GM23338 (cell line): ENCODE measurements at regions not wholly inside any gene's neighbourhood (a gene's known extent, or its start where the extent isn't known, plus 50 kb on each side); places are given as distances from the start of the nearest gene placed in this dataset.

ENCODE experiments used
- ATAC-seq: fragments of 200-7000 bp; cut with Tn5 transposase; 3 replicates; pipeline ENCODE4 v1.9.1; 2020
- DNase-seq: peaks from one replicate; pipeline ENCODE4 v3.0.0-alpha.2; 2015; ENCODE audit warnings: low spot score
- H2AFZ ChIP-seq: fragments of 200-600 bp; sonication (generic); 2 replicates; pipeline ENCODE4 v1.8.0; 2016; ENCODE audit warnings: antibody characterized with exemption, mild to moderate bottlenecking, moderate library complexity
- H3F3A ChIP-seq: fragments of 200-600 bp; sonication (generic); replicated peaks from 2 replicates; pipeline ENCODE4 v1.8.0; 2017; ENCODE audit warnings: antibody characterized with exemption, mixed run types, low read depth
- H3K27ac ChIP-seq: fragments of 200-600 bp; sonication (generic); 2 replicates; pipeline ENCODE4 v1.6.1; 2016; ENCODE audit warnings: low read depth
- H3K27me3 ChIP-seq: fragments of 200-600 bp; sonication (generic); 2 replicates; pipeline ENCODE4 v1.8.0; 2016; ENCODE audit warnings: mild to moderate bottlenecking, mixed run types, moderate library complexity; ENCODE audit not compliant: insufficient read depth
- H3K36me3 ChIP-seq: fragments of 200-600 bp; sonication (generic); 2 replicates; pipeline ENCODE4 v1.8.0; 2016; ENCODE audit warnings: mild to moderate bottlenecking; ENCODE audit not compliant: insufficient read depth
- H3K4me1 ChIP-seq: fragments of 200-600 bp; sonication (generic); 2 replicates; pipeline ENCODE4 v1.8.0; 2016; ENCODE audit warnings: mild to moderate bottlenecking, moderate library complexity; ENCODE audit not compliant: insufficient read depth
- H3K4me2 ChIP-seq: fragments of 200-600 bp; sonication (generic); 2 replicates; pipeline ENCODE4 v1.7.1; 2017; ENCODE audit warnings: mixed run types
- H3K4me3 ChIP-seq: fragments of 200-600 bp; sonication (generic); 2 replicates; pipeline ENCODE4 v1.6.1; 2016; ENCODE audit warnings: mixed run types
- H3K79me2 ChIP-seq: fragments of 200-600 bp; sonication (generic); replicated peaks from 2 replicates; pipeline ENCODE4 v1.8.0; 2017; ENCODE audit warnings: mild to moderate bottlenecking; ENCODE audit not compliant: insufficient read depth
- H3K9me2 ChIP-seq: fragments of 200-600 bp; sonication (generic); 2 replicates; pipeline ENCODE4 v1.8.0; 2017; ENCODE audit not compliant: insufficient read depth
- H4K20me1 ChIP-seq: fragments of 200-600 bp; sonication (generic); replicated peaks from 2 replicates; pipeline ENCODE4 v1.8.0; 2017; ENCODE audit warnings: mild to moderate bottlenecking; ENCODE audit not compliant: insufficient read depth
- H3K27ac Mint-ChIP-seq: 2 replicates; pipeline ENCODE4 v1.8.0; 2020; ENCODE audit warnings: inconsistent platforms, mild to moderate bottlenecking, moderate library complexity, mixed read lengths
- H3K27me3 Mint-ChIP-seq: 3 replicates; pipeline ENCODE4 v1.8.0; 2022; ENCODE audit warnings: low read depth, mild to moderate bottlenecking, moderate library complexity, mixed read lengths, inconsistent platforms; ENCODE audit not compliant: insufficient read depth, poor library complexity
- H3K36me3 Mint-ChIP-seq: 3 replicates; pipeline ENCODE4 v1.8.0; 2021; ENCODE audit warnings: low read depth, mild to moderate bottlenecking, inconsistent platforms, moderate library complexity, mixed read lengths
- H3K4me1 Mint-ChIP-seq: 3 replicates; pipeline ENCODE4 v1.8.0; 2020; ENCODE audit warnings: mild to moderate bottlenecking, inconsistent platforms, mixed read lengths
- H3K4me3 Mint-ChIP-seq: 3 replicates; pipeline ENCODE4 v1.8.0; 2021; ENCODE audit warnings: moderate library complexity, mild to moderate bottlenecking, inconsistent platforms, mixed read lengths
- H3K9me3 Mint-ChIP-seq: 3 replicates; pipeline ENCODE4 v1.8.0; 2020; ENCODE audit warnings: moderate library complexity, mild to moderate bottlenecking, inconsistent platforms, mixed read lengths
- CREB1 ChIP-seq: fragments of 250-450 bp; sonication (Bioruptor Pico); IDR thresholded peaks from 2 replicates; pipeline ENCODE4 v1.5.0; 2020; ENCODE audit warnings: low read depth, mild to moderate bottlenecking, moderate library complexity
- ETS1 ChIP-seq: IDR thresholded peaks from 2 replicates; pipeline ENCODE4 v1.6.1; 2016; ENCODE audit warnings: antibody characterized with exemption
- EZH2phosphoT487 ChIP-seq: fragments of 200-600 bp; sonication (generic); IDR thresholded peaks from one replicate; pipeline ENCODE4 v1.8.1; 2018; ENCODE audit warnings: antibody characterized with exemption; ENCODE audit not compliant: unreplicated experiment
- JUNB ChIP-seq: IDR thresholded peaks from one replicate; pipeline ENCODE4 v1.6.1; 2016; ENCODE audit warnings: antibody characterized with exemption; ENCODE audit not compliant: unreplicated experiment
- NANOG ChIP-seq: IDR thresholded peaks from 2 replicates; pipeline ENCODE4 v1.6.1; 2016; ENCODE audit warnings: antibody characterized with exemption, borderline replicate concordance
- POLR2AphosphoS5 ChIP-seq: IDR thresholded peaks from 2 replicates; pipeline ENCODE4 v1.6.1; 2016; ENCODE audit warnings: antibody characterized with exemption, low read depth
- REST ChIP-seq: IDR thresholded peaks from one replicate; pipeline ENCODE4 v1.6.1; 2018; ENCODE audit warnings: antibody characterized with exemption; ENCODE audit not compliant: unreplicated experiment
- STAT1 ChIP-seq: IDR thresholded peaks from one replicate; pipeline ENCODE4 v1.6.1; 2016; ENCODE audit warnings: antibody characterized with exemption; ENCODE audit not compliant: unreplicated experiment
- ZNF114 ChIP-seq: fragments of 250-450 bp; sonication (Bioruptor Pico); IDR thresholded peaks from 2 replicates; pipeline ENCODE4 v1.5.0; 2020; ENCODE audit warnings: mild to moderate bottlenecking, moderate library complexity
- ZNF462 ChIP-seq: fragments of 250-450 bp; sonication (Bioruptor Pico); IDR thresholded peaks from 2 replicates; pipeline ENCODE4 v1.5.0; 2020; ENCODE audit warnings: mild to moderate bottlenecking, moderate library complexity

GRCh38 chr14:34930591-34931091 is 52.2 kb upstream of the SRP54 start:
- H3K27me3 ChIP-seq = no peaks in the 10 kb centered on the region
- no peaks in the 10 kb centered on the region for H3K9me2 ChIP-seq
- no peaks in the 10 kb centered on the region for H3K79me2 ChIP-seq
- H3K4me2 ChIP-seq = no peak overlapping the region
- Mint-ChIP-seq H3K4me1 (no peaks in the 10 kb centered on the region), H3K9me3 (no peaks in the 10 kb centered on the region), H3K27ac (no peak overlapping the region), H3K36me3 (no peaks in the 10 kb centered on the region), H3K27me3 (peaks cover 3% of the 10 kb centered on the region), H3K4me3 (no peak overlapping the region)
- H3K4me3 ChIP-seq = no peak overlapping the region
- no peak overlapping the region for H3K27ac ChIP-seq
- ATAC-seq = no peak
- no peaks in the 10 kb centered on the region for H3K36me3 ChIP-seq
- H3K4me1 ChIP-seq = no peaks in the 10 kb centered on the region
- no peak for DNase-seq
- no peak overlapping the region for H2AFZ ChIP-seq
- H3F3A ChIP-seq = no peaks in the 10 kb centered on the region
- H4K20me1 ChIP-seq = no peaks in the 10 kb centered on the region
- no peak for TF ChIP-seq NANOG

GRCh38 chr14:34926552-34926951 is 51.4 kb upstream of the BAZ1A start:
- ATAC-seq (no peak), DNase-seq (no peak)
- H3K36me3 Mint-ChIP-seq = peaks cover 5% of the 10 kb centered on the region; the same call in 1 of the 3 replicates
- Histone ChIP-seq H2AFZ (no peak overlapping the region), H3K27me3 (no peaks in the 10 kb centered on the region), H3K9me2 (no peaks in the 10 kb centered on the region), H3K79me2 (no peaks in the 10 kb centered on the region), H3K36me3 (no peaks in the 10 kb centered on the region; the same call in 1 of the 2 replicates), H3K27ac (no peak overlapping the region), H3F3A (no peaks in the 10 kb centered on the region), H3K4me2 (no peak overlapping the region), H3K4me3 (no peak overlapping the region), H4K20me1 (no peaks in the 10 kb centered on the region), H3K4me1 (no peaks in the 10 kb centered on the region)
- no peaks in the 10 kb centered on the region for H3K4me1 Mint-ChIP-seq
- H3K27me3 Mint-ChIP-seq = no peaks in the 10 kb centered on the region
- peaks cover 10% of the 10 kb centered on the region; the same call in 2 of the 3 replicates for H3K9me3 Mint-ChIP-seq
- no peak overlapping the region for H3K27ac Mint-ChIP-seq
- H3K4me3 Mint-ChIP-seq = no peak overlapping the region
- TF ChIP-seq JUNB (no peak), CREB1 (no peak), STAT1 (no peak), ZNF462 (CRISPR knock-in tag) (no peak), ZNF114 (CRISPR knock-in tag) (no peak), EZH2phosphoT487 (no peak), ETS1 (no peak), NANOG (no peak), REST (no peak), POLR2AphosphoS5 (no peak)
